ENCODE measurements at regions not wholly inside any gene's neighbourhood (a gene's known extent, or its start where the extent isn't known, plus 50 kb on each side); places are given as distances from the start of the nearest gene placed in this dataset.

DNA sequence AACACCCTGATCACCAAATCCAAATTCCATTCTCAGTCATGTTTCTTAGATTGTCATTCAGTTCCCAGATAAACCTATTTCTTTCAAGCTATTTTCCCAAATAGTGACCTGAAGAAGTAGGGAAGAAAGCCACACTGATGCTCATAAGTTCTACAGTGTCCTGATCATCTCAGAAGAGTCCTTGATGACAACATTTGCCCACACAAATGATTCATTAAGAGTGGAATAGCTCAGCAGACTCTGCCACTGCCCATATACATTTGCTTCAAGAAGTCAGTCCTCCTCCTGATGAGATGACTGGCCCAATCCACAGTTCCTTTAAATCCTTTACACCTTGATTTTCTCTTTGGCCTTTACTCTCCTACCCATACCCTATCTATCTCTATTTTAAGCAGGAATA lies 283.7 kb upstream of the NR4A3 start:
- TF ChIP-seq ZNF24 (IDR thresholded peaks at IDR 0.05) (no peak), SAFB2 (IDR thresholded peaks at IDR 0.05; ENCODE audit: borderline replicate concordance, low read depth, low read length, severe bottlenecking) (no peak), ZNF239 (CRISPR knock-in tag; IDR thresholded peaks at IDR 0.05) (no peak), CAMTA2 (CRISPR knock-in tag; conservative IDR thresholded peaks at IDR 0.05) (no peak), CTBP1 (IDR thresholded peaks at IDR 0.05; ENCODE audit: borderline replicate concordance) (no peak), SIX5 (IDR thresholded peaks at IDR 0.05; ENCODE audit: borderline replicate concordance in 1 of 2, insufficient read depth in 1 of 2, low read depth in 1 of 2, low read length in 2 of 2) (no peak), CBX3 (IDR thresholded peaks at IDR 0.05; ENCODE audit: borderline replicate concordance in 1 of 2, low read length in 2 of 2) (no peak), ESRRB (CRISPR knock-in tag; IDR thresholded peaks at IDR 0.05; ENCODE audit: borderline replicate concordance) (no peak), RCOR1 (IDR thresholded peaks at IDR 0.05; ENCODE audit: borderline replicate concordance in 1 of 2, low read depth in 2 of 2, low read length in 2 of 2) (no peak), ZNF121 (CRISPR knock-in tag; conservative IDR thresholded peaks at IDR 0.05) (no peak), MYC (IDR thresholded peaks at IDR 0.05; ENCODE audit: low read depth, low read length) (no peak), MYC (CRISPR knock-in tag; IDR thresholded peaks at IDR 0.05; ENCODE audit: borderline replicate concordance, low read depth) (no peak)
- TF ChIP-seq, protein P1, sequence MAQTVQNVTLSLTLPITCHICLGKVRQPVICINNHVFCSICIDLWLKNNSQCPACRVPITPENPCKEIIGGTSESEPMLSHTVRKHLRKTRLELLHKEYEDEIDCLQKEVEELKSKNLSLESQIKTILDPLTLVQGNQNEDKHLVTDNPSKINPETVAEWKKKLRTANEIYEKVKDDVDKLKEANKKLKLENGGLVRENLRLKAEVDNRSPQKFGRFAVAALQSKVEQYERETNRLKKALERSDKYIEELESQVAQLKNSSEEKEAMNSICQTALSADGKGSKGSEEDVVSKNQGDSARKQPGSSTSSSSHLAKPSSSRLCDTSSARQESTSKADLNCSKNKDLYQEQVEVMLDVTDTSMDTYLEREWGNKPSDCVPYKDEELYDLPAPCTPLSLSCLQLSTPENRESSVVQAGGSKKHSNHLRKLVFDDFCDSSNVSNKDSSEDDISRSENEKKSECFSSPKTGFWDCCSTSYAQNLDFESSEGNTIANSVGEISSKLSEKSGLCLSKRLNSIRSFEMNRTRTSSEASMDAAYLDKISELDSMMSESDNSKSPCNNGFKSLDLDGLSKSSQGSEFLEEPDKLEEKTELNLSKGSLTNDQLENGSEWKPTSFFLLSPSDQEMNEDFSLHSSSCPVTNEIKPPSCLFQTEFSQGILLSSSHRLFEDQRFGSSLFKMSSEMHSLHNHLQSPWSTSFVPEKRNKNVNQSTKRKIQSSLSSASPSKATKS (CRISPR knock-in tag; IDR thresholded peaks at IDR 0.05) = no peak
